ENCODE measurements at regions not wholly inside any gene's neighbourhood (a gene's known extent, or its start where the extent isn't known, plus 50 kb on each side); places are given as distances from the start of the nearest gene placed in this dataset.

DNA sequence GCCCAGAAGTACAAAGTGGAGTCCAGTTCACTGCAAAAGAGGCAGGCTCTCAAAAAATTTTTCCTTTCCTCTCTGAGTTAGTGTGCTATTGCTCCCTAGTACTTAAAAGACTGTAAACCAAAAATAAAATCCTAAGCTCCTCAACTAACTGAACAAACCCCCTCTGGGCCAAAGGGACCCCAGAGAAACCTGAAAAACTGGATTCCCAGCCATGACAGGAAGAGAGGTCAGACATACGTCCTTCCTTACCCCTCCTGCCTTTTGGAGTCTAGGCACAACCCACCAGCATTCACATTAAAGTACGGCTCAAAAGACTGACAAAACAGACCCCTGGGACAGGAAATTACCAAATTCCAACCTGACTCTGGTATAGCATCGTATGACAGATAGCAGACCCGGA is 957.9 kb upstream of the PRKX start:
- H3K4me1 ChIP-seq (ENCODE audit: control insufficient read depth, insufficient read depth, low read length) = no peaks in the 10 kb centered on the region
- no peaks in the 10 kb centered on the region for H3K9me3 ChIP-seq (ENCODE audit: control insufficient read depth, low read length)
- H3K9me3 Mint-ChIP-seq = peaks cover 14% of the 10 kb centered on the region
- TF ChIP-seq, protein P1, sequence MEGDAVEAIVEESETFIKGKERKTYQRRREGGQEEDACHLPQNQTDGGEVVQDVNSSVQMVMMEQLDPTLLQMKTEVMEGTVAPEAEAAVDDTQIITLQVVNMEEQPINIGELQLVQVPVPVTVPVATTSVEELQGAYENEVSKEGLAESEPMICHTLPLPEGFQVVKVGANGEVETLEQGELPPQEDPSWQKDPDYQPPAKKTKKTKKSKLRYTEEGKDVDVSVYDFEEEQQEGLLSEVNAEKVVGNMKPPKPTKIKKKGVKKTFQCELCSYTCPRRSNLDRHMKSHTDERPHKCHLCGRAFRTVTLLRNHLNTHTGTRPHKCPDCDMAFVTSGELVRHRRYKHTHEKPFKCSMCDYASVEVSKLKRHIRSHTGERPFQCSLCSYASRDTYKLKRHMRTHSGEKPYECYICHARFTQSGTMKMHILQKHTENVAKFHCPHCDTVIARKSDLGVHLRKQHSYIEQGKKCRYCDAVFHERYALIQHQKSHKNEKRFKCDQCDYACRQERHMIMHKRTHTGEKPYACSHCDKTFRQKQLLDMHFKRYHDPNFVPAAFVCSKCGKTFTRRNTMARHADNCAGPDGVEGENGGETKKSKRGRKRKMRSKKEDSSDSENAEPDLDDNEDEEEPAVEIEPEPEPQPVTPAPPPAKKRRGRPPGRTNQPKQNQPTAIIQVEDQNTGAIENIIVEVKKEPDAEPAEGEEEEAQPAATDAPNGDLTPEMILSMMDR (conservative IDR thresholded peaks at IDR 0.05) = no peak
- no peaks in the 10 kb centered on the region for H3K36me3 ChIP-seq (ENCODE audit: control insufficient read depth, insufficient read depth, low read length)
- 93% methylated on average over 4 of the region's 4 CpGs; no CpG with 5 or more reads in 1 of the 2 experiments for WGBS, 2 experiments (ENCODE audit: insufficient coverage in 1 of 2, insufficient read length in 1 of 2)
- no peak for DNase-seq
- no peaks in the 10 kb centered on the region for H3K4me1 Mint-ChIP-seq
- no peak overlapping the region for H3K27ac ChIP-seq (ENCODE audit: low read depth, low read length)
- no peaks in the 10 kb centered on the region for H3K36me3 Mint-ChIP-seq (ENCODE audit: low read depth)
- H3K27me3 ChIP-seq (ENCODE audit: control insufficient read depth, insufficient read depth, low read length, poor library complexity, severe bottlenecking) = no peaks in the 10 kb centered on the region
- H3K27ac Mint-ChIP-seq = no peak overlapping the region
- no peak overlapping the region for H3K4me3 Mint-ChIP-seq
- no peak overlapping the region for H3K9ac ChIP-seq (ENCODE audit: extremely low read depth, low read length, poor library complexity, severe bottlenecking)
- H3K4me3 ChIP-seq (ENCODE audit: low read length) = no peak overlapping the region
- H3K27me3 Mint-ChIP-seq (ENCODE audit: insufficient read depth) = no peaks in the 10 kb centered on the region

DNA sequence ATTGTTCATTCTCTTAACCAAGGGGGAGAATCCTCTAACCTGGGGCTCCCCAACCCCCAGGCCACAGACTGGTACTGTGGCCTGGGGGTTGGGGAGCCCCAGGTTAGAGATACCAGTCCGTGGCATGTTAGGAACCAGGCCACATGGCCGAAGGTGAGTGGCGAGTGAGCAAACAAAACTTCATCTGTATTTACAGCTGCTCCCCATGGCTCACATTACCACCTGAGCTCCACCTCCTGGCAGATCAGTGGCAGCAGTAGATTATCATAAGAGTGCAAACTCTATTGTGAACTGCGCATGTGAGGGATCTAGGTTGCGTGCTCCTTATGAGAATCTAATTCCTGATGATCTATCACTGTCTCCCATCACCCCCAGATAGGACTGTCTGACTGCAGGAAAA is 957.2 kb upstream of the PRKX start:
- H3K9me3 Mint-ChIP-seq = peaks cover 14% of the 10 kb centered on the region
- Histone ChIP-seq H3K4me1 (ENCODE audit: control insufficient read depth, insufficient read depth, low read length) (no peaks in the 10 kb centered on the region), H3K27ac (ENCODE audit: low read depth, low read length) (no peak overlapping the region), H3K27me3 (ENCODE audit: control insufficient read depth, insufficient read depth, low read length, poor library complexity, severe bottlenecking) (no peaks in the 10 kb centered on the region), H3K9me3 (ENCODE audit: control insufficient read depth, low read length) (no peaks in the 10 kb centered on the region), H3K4me3 (ENCODE audit: low read length) (no peak overlapping the region), H3K36me3 (ENCODE audit: control insufficient read depth, insufficient read depth, low read length) (no peaks in the 10 kb centered on the region), H3K9ac (ENCODE audit: extremely low read depth, low read length, poor library complexity, severe bottlenecking) (no peak overlapping the region)
- no peak overlapping the region for H3K4me3 Mint-ChIP-seq
- DNase-seq = no peak
- H3K36me3 Mint-ChIP-seq (ENCODE audit: low read depth) = no peaks in the 10 kb centered on the region
- no peaks in the 10 kb centered on the region for H3K27me3 Mint-ChIP-seq (ENCODE audit: insufficient read depth)
- H3K4me1 Mint-ChIP-seq = no peaks in the 10 kb centered on the region
- TF ChIP-seq, protein P1 (conservative IDR thresholded peaks at IDR 0.05) = no peak
- WGBS, 2 experiments (ENCODE audit: insufficient coverage in 1 of 2, insufficient read length in 1 of 2) = 100% methylated on average over 5 of the region's 5 CpGs; no CpG with 5 or more reads in 1 of the 2 experiments
- H3K27ac Mint-ChIP-seq = no peak overlapping the region

DNA sequence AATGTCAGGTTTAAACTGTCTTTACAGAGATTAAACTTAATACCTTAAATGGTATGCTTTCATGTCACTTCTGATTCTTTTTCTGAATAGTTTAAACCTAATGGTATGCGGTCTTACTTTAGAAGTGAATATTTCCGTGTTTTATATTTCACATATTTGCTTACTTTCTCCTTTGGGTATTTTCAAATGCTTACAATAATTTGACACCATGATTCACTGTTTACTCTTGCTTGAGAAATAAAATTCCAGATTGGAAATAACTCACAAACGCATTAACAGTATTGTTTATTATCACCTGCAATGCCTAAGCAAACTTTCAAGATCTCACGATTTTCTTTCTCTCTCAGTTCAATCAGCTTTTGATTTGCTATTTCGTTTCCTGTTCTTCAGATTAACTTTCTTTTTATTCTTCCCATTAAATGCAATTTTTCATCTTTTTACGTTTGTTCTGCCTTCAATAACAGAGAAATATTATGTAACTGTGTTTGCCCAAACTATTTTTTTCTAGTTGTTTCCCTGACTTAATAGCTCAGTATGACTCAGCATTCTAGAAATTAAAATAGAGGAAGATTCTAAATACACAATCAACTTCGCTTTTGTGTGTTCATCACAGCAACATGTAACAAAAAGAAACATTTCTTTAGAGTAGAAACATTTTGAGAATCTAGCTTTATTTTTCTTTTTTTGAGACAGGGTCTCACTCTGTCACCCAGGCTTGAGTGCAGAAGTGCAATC is 955.5 kb upstream of the PRKX start:
- Histone ChIP-seq H3K36me3 (ENCODE audit: control insufficient read depth, insufficient read depth, low read length) (no peaks in the 10 kb centered on the region), H3K27me3 (ENCODE audit: control insufficient read depth, insufficient read depth, low read length, poor library complexity, severe bottlenecking) (no peaks in the 10 kb centered on the region), H3K9me3 (ENCODE audit: control insufficient read depth, low read length) (no peaks in the 10 kb centered on the region), H3K9ac (ENCODE audit: extremely low read depth, low read length, poor library complexity, severe bottlenecking) (no peak overlapping the region), H3K4me3 (ENCODE audit: low read length) (no peak overlapping the region), H3K27ac (ENCODE audit: low read depth, low read length) (no peak overlapping the region), H3K4me1 (ENCODE audit: control insufficient read depth, insufficient read depth, low read length) (no peaks in the 10 kb centered on the region)
- WGBS, 2 experiments (ENCODE audit: insufficient coverage in 1 of 2, insufficient read length in 1 of 2) = 92% methylated on average over 5 of the region's 7 CpGs; no CpG with 5 or more reads in 1 of the 2 experiments
- H3K4me1 Mint-ChIP-seq = no peaks in the 10 kb centered on the region
- no peak overlapping the region for H3K27ac Mint-ChIP-seq
- H3K4me3 Mint-ChIP-seq = no peak overlapping the region
- no peaks in the 10 kb centered on the region for H3K36me3 Mint-ChIP-seq (ENCODE audit: low read depth)
- DNase-seq = no peak
- no peaks in the 10 kb centered on the region for H3K27me3 Mint-ChIP-seq (ENCODE audit: insufficient read depth)
- TF ChIP-seq, protein P1 (conservative IDR thresholded peaks at IDR 0.05) = no peak
- H3K9me3 Mint-ChIP-seq = peaks cover 14% of the 10 kb centered on the region
